Activated T-helper 1 cell treated with anti-CD3 and anti-CD28 coated beads, Interleukin-2, amount 50 U/mL, for 16 hours (primary cell): ENCODE measurements at regions not wholly inside any gene's neighbourhood (a gene's known extent, or its start where the extent isn't known, plus 50 kb on each side); places are given as distances from the start of the nearest gene placed in this dataset.
A peak's percentile ranks its signal among the peaks of the same experiment; 100 is the strongest.
"Not testable (repeated sequence)": the region's sequence is repeated elsewhere in the genome, so short reads cannot be mapped to it uniquely, and the experiment has no call there.

Source experiments
- DNase-seq, 2 donors: peaks; one replicate each; pipeline ENCODE4 v3.0.0-alpha.2; 2020; ENCODE audit warnings: low read depth in 1 of 2, low spot score in 1 of 2

DNA sequence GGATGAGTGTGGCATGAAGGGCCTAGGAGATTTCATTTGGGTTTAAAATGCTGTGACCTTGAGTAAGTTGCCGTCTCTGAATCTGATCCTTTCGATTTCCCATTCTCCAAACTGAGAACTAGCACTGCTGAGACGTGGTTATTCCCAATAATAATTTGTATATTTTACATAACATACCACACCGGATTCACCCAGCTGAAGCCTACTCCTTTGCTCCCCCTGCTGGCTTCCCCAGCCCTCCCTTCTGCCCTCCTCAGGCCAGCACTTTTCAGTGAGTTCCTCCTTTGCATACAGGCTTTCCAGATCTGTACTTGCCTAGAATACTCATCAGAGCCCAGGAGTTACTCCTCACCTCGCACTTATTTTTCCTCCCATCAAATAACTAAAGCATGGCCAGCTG, 255.1 kb downstream of the OR4F29 start:
- DNase-seq: not testable (repeated sequence)

DNA sequence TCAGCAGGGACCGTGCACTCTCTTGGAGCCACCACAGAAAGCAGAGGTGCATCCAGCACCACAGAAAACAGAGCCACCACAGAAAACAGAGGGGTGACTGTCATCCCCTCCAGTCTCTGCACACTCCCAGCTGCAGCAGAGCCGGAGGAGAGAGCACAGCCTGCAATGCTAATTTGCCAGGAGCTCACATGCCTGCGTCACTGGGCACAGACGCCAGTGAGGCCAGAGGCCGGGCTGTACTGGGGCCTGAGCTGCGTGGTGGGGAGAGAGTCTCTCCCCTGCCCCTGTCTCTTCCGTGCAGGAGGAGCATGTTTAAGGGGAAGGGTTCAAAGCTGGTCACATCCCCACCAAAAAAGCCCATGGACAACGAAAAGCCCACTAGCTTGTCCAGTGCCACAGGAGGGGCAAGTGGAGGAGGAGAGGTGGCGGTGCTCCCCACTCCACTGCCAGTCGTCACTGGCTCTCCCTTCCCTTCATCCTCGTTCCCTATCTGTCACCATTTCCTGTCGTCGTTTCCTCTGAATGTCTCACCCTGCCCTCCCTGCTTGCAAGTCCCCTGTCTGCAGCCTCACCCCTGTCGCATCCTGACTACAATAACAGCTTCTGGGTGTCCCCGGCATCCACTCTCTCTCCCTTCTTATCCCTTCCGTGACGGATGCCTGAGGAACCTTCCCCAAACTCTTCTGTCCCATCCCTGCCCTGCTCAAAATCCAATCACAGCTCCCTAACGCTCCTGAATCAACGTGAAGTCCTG, 260.0 kb downstream of the OR4F29 start:
- DNase-seq: not testable (repeated sequence)

DNA sequence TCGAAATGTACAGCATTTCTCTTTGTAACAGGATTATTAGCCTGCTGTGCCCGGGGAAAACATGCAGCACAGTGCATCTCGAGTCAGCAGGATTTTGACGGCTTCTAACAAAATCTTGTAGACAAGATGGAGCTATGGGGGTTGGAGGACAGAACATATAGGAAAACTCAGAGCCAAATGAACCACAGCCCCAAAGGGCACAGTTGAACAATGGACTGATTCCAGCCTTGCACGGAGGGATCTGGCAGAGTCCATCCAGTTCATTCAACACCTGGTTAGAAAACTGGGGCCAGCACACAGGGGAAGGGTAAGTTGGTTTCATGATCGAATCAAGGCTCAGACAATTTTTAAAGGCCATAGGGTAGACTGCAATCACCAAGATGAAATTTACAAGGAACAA, 260.8 kb downstream of the OR4F29 start:
- not testable (repeated sequence) for DNase-seq

DNA sequence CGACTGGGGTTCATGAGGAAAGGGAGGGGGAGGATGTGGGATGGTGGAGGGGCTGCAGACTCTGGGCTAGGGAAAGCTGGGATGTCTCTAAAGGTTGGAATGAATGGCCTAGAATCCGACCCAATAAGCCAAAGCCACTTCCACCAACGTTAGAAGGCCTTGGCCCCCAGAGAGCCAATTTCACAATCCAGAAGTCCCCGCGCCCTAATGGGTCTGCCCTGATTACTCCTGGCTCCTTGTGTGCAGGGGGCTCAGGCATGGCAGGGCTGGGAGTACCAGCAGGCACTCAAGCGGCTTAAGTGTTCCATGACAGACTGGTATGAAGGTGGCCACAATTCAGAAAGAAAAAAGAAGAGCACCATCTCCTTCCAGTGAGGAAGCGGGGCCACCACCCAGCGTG, 261.6 kb downstream of the OR4F29 start:
- DNase-seq: not testable (repeated sequence)

DNA sequence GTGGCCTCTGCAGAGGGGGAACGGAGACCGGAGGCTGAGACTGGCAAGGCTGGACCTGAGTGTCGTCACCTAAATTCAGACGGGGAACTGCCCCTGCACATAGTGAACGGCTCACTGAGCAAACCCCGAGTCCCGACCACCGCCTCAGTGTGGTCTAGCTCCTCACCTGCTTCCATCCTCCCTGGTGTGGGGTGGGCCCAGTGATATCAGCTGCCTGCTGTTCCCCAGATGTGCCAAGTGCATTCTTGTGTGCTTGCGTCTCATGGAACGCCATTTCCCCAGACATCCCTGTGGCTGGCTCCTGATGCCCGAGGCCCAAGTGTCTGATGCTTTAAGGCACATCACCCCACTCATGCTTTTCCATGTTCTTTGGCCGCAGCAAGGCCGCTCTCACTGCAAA, 262.2 kb downstream of the OR4F29 start:
- not testable (repeated sequence) for DNase-seq

DNA sequence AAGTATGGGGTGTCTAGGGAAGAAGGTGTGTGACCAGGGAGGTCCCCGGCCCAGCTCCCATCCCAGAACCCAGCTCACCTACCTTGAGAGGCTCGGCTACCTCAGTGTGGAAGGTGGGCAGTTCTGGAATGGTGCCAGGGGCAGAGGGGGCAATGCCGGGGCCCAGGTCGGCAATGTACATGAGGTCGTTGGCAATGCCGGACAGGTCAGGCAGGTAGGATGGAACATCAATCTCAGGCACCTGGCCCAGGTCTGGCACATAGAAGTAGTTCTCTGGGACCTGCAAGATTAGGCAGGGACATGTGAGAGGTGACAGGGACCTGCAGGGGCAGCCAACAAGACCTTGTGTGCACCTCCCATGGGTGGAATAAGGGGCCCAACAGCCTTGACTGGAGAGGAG, 264.2 kb downstream of the OR4F29 start:
- not testable (repeated sequence) for DNase-seq

DNA sequence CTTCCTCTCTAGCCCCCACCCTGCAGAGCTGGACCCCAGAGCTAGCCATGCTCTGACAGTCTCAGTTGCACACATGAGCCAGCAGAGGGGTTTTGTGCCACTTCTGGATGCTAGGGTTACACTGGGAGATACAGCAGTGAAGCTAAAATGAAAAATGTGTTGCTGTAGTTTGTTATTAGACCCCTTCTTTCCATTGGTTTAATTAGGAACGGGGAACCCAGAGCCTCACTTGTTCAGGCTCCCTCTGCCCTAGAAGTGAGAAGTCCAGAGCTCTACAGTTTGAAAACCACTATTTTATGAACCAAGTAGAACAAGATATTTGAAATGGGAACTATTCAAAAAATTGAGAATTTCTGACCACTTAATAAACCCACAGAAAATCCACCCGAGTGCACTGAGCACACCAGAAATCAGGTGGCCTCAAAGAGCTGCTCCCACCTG, 264.8 kb downstream of the OR4F29 start:
- not testable (repeated sequence) for DNase-seq

DNA sequence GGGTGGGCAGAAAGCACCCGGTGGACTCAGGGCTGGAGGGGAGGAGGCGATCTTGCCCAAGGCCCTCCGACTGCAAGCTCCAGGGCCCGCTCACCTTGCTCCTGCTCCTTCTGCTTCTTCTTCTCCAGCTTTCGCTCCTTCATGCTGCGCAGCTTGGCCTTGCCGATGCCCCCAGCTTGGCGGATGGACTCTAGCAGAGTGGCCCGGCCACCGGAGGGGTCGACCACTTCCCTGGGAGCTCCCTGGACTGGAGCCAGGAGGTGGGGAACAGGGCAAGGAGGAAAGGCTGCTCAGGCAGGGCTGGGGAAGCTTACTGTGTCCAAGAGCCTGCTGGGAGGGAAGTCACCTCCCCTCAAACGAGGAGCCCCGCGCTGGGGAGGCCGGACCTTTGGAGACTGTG, 265.3 kb downstream of the OR4F29 start:
- DNase-seq: not testable (repeated sequence)

DNA sequence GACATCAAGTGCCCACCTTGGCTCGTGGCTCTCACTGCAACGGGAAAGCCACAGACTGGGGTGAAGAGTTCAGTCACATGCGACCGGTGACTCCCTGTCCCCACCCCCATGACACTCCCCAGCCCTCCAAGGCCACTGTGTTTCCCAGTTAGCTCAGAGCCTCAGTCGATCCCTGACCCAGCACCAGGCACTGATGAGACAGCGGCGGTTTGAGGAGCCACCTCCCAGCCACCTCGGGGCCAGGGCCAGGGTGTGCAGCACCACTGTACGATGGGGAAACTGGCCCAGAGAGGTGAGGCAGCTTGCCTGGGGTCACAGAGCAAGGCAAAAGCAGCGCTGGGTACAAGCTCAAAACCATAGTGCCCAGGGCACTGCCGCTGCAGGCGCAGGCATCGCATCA, 266.0 kb downstream of the OR4F29 start:
- DNase-seq: not testable (repeated sequence)

DNA sequence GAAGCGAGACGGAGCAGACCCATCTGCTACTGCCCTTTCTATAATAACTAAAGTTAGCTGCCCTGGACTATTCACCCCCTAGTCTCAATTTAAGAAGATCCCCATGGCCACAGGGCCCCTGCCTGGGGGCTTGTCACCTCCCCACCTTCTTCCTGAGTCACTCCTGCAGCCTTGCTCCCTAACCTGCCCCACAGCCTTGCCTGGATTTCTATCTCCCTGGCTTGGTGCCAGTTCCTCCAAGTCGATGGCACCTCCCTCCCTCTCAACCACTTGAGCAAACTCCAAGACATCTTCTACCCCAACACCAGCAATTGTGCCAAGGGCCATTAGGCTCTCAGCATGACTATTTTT, 267.2 kb downstream of the OR4F29 start:
- not testable (repeated sequence) for DNase-seq

DNA sequence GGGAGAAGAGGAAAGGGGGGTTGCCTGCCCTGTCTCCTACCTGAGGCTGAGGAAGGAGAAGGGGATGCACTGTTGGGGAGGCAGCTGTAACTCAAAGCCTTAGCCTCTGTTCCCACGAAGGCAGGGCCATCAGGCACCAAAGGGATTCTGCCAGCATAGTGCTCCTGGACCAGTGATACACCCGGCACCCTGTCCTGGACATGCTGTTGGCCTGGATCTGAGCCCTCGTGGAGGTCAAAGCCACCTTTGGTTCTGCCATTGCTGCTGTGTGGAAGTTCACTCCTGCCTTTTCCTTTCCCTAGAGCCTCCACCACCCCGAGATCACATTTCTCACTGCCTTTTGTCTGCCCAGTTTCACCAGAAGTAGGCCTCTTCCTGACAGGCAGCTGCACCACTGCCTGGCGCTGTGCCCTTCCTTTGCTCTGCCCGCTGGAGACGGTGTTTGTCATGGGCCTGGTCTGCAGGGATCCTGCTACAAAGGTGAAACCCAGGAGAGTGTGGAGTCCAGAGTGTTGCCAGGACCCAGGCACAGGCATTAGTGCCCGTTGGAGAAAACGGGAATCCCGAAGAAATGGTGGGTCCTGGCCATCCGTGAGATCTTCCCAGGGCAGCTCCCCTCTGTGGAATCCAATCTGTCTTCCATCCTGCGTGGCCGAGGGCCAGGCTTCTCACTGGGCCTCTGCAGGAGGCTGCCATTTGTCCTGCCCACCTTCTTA, 267.7 kb downstream of the OR4F29 start:
- not testable (repeated sequence) for DNase-seq

DNA sequence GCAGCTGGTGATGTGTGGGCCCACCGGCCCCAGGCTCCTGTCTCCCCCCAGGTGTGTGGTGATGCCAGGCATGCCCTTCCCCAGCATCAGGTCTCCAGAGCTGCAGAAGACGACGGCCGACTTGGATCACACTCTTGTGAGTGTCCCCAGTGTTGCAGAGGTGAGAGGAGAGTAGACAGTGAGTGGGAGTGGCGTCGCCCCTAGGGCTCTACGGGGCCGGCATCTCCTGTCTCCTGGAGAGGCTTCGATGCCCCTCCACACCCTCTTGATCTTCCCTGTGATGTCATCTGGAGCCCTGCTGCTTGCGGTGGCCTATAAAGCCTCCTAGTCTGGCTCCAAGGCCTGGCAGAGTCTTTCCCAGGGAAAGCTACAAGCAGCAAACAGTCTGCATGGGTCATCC, 268.4 kb downstream of the OR4F29 start:
- DNase-seq: not testable (repeated sequence)

DNA sequence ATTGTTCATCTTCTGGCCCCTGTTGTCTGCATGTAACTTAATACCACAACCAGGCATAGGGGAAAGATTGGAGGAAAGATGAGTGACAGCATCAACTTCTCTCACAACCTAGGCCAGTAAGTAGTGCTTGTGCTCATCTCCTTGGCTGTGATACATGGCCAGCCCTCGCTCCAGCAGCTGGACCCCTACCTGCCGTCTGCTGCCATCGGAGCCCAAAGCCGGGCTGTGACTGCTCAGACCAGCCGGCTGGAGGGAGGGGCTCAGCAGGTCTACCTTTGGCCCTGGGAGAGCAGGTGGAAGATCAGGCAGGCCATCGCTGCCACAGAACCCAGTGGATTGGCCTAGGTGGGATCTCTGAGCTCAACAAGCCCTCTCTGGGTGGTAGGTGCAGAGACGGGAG, 268.8 kb downstream of the OR4F29 start:
- not testable (repeated sequence) for DNase-seq

DNA sequence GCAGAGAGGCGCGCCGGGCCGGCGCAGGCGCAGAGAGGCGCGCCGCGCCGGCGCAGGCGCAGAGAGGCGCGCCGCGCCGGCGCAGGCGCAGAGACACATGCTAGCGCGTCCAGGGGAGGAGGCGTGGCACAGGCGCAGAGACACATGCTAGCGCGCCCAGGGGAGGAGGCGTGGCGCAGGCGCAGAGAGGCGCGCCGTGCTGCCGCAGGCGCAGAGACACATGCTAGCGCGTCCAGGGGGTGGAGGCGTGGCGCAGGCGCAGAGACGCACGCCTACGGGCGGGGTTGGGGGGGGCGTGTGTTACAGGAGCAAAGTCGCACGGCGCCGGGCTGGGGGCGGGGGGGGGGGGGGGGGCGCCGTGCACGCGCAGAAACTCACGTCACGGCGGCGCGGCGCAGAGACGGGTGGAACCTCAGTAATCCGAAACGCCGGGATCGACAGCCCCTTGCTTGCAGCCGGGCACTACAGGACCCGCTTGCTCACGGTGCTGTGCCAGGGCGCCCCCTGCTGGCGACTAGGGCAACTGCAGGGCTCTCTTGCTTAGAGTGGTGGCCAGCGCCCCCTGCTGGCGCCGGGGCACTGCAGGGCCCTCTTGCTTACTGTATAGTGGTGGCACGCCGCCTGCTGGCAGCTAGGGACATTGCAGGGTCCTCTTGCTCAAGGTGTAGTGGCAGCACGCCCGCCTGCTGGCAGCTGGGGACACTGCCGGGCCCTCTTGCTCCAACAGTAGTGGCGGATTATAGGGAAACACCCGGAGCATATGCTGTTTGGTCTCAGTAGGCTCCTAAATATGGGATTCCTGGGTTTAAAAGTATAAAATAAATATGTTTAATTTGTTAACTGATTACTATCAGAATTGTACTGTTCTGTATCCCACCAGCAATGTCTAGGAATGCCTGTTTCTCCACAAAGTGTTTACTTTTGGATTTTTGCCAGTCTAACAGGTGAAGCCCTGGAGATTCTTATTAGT, 269.9 kb downstream of the OR4F29 start:
- DNase-seq: peak; percentile 18 to 40

DNA sequence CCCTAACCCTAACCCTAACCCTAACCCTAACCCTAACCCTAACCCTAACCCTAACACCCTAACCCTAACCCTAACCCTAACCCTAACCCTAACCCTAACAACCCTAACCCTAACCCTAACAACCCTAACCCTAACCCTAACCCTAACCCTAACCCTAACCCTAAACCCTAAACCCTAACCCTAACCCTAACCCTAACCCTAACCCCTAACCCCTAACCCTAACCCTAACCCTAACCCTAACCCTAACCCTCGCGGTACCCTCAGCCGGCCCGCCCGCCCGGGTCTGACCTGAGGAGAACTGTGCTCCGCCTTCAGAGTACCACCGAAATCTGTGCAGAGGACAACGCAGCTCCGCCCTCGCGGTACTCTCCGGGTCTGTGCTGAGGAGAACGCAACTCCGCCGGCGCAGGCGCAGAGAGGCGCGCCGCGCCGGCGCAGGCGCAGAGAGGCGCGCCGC, 270.7 kb downstream of the OR4F29 start:
- not testable (repeated sequence) for DNase-seq

DNA sequence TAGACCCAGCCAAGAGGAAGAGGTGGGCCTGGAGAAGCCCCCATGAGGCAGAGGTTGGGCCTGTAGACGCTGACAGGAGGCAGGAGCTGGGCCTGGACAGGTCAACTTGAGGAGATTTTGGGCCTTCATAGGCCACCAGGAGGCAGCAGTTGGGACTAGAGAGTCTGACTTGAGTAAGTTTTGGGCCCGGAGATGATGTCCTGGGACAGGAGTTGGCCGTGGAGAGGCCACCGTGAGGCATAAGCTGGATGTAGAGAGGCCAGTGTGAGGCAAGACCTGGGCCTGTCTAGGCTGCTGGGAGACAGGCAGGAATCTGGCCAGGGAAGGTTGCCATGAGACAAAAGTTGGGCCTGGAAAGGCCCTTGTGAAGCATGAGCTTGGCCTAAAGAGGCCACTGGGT, 312.6 kb downstream of the OR4F29 start:
- DNase-seq: not testable (repeated sequence)

DNA sequence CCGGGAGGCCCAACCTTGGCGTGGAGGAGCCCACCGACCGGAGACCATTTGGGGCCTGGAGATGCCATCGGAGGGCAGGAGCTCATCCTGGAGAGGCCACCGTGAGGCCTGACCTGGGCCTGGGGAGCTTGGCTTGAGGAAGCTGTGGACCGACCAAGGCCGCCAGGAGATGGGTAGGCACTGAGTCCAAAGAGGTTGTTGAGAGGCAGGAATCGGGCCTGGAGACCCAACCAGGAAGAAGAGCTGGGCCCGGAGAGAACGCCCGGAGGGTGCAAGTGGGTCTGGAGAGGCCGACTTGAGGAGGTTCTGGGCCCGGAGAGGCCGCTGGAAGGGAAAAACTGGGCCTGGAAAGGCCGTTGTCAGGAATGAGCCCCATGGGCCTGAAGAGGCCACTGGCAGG, 313.8 kb downstream of the OR4F29 start:
- DNase-seq: not testable (repeated sequence)

DNA sequence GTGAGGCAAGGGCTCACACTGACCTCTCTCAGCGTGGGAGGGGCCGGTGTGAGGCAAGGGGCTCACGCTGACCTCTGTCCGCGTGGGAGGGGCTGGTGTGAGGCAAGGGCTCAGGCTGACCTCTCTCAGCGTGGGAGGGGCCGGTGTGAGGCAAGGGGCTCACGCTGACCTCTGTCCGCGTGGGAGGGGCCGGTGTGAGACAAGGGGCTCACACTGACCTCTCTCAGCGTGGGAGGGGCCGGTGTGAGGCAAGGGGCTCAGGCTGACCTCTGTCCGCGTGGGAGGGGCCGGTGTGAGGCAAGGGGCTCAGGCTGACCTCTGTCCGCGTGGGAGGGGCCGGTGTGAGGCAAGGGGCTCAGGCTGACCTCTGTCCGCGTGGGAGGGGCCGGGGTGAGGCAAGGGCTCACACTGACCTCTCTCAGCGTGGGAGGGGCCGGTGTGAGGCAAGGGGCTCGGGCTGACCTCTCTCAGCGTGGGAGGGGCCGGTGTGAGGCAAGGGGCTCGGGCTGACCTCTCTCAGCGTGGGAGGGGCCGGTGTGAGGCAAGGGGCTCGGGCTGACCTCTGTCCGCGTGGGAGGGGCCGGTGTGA, 315.0 kb downstream of the OR4F29 start:
- DNase-seq: not testable (repeated sequence)

DNA sequence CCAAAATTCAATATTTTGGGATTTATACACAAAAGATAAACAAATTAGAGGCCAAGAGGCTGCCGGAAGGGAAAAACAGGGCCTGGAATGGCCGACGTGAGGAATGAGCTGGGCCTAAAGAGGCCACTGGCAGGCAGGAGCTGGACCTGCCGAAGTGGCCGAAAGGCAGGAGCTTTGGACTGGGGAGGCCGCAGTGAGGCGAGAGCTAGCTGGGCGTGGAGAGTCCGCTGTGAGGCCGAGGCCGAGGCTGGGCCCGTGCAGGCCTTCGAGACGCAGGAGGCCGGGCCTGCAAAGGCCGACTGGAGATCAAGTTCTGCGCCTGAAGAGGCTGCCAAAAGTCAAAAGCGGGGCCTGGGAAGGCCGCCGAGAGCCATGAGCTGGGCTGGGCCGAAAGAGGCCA, 316.5 kb downstream of the OR4F29 start:
- not testable (repeated sequence) for DNase-seq

DNA sequence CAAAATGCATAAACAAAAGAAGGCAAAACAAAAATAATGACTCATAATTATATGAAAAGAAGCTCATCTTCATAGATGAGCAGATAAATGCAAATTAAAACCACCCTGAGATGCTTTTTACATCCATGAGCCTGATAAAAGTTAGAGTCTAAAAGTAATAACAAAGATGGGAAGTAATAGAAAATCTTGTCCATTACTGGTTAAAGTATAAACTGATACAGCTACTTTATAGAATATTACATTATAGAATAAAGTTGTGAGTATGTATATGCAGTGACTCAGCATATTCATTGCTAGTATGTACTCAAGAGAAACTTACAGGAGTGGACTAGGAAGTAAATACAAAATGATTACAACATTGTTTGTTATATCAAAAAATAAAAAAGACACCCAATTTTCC, 333.0 kb downstream of the OR4F29 start:
- not testable (repeated sequence) for DNase-seq

DNA sequence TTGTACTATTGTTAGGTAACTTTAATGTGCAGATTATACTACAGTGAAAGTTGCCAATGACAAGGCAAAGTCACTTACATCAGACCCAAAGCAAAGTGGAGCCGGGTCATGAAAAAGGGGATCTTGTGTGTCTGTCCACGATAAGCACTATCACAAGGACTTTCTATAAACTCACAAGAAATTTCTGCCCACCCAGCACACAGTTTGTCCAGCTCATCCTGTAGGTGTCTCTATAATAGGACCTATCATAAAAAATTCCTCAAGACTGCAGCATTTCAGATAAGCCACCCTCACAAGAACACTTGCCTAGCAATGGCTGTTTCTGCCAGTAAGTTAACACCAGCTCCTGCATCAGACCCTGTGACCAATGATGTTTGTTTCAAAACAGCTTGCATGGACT, 335.9 kb downstream of the OR4F29 start:
- DNase-seq: not testable (repeated sequence)
